ENCODE measurements at regions not wholly inside any gene's neighbourhood (a gene's known extent, or its start where the extent isn't known, plus 50 kb on each side); places are given as distances from the start of the nearest gene placed in this dataset.

GRCh38 chr4:83947125-83947829, 411.4 kb downstream of the GPAT3 start:
- TF ChIP-seq CTCF (IDR thresholded peaks at IDR 0.05), result no peak
- TF ChIP-seq POLR2A (IDR thresholded peaks at IDR 0.05), result no peak
